Upper lobe of left lung (tissue), 6 donors: ENCODE measurements at regions not wholly inside any gene's neighbourhood (a gene's known extent, or its start where the extent isn't known, plus 50 kb on each side); places are given as distances from the start of the nearest gene placed in this dataset.

Source experiments
- ATAC-seq, 2 donors: fragments of 200-7000 bp; cut with Tn5 transposase; one replicate each; pipeline ENCODE4 v1.9.1; 2022; ENCODE audit warnings: mild to moderate bottlenecking in 2 of 2, moderate library complexity in 2 of 2; ENCODE audit not compliant: low FRiP score in 2 of 2
- DNase-seq, 2 donors: peaks; one replicate each; pipeline ENCODE4 v3.0.0-alpha.2; 2019 to 2020
- H3K27ac ChIP-seq, 4 donors: fragments of 200-600 bp; sonication (generic); one replicate each; pipeline ENCODE4 v1.5.1; 2016 to 2019
- H3K27me3 ChIP-seq, 4 donors: fragments of 200-600 bp; sonication (generic); one replicate each; pipeline ENCODE4 v1.5.1; 2017 to 2019
- H3K36me3 ChIP-seq, 4 donors: fragments of 200-600 bp; sonication (generic); one replicate each; pipeline ENCODE4 v1.5.1; 2016 to 2019
- H3K4me1 ChIP-seq, 4 donors: fragments of 200-600 bp; sonication (generic); one replicate each; pipeline ENCODE4 v1.5.1; 2018 to 2019
- H3K4me3 ChIP-seq, 4 donors: fragments of 200-600 bp; sonication (generic); one replicate each; pipeline ENCODE4 v1.5.1; 2017 to 2019; ENCODE audit warnings: mild to moderate bottlenecking in 2 of 4, moderate library complexity in 1 of 4
- H3K9me3 ChIP-seq, 4 donors: fragments of 200-600 bp; sonication (generic); one replicate each; pipeline ENCODE4 v1.5.1; 2018 to 2019
- CTCF ChIP-seq, 6 experiments: fragments of 450-650 bp in 4 of 6; fragments of 200-600 bp in 2 of 6; sonication (generic) in 2 of 6; IDR thresholded peaks; one replicate each; pipeline ENCODE4 v1.5.1; 2016 to 2019; ENCODE audit warnings: antibody characterized with exemption in 6 of 6
- EP300 ChIP-seq, 4 donors: sonication (generic); formaldehyde crosslinking; IDR thresholded peaks; one replicate each; pipeline ENCODE4 v1.5.1; 2017; ENCODE audit warnings: antibody characterized with exemption in 4 of 4, control low read depth in 2 of 4
- POLR2A ChIP-seq, 4 donors: fragments of 450-650 bp; IDR thresholded peaks; one replicate each; pipeline ENCODE4 v1.5.1; 2016 to 2017; ENCODE audit warnings: antibody characterized with exemption in 4 of 4, mild to moderate bottlenecking in 2 of 4
- POLR2AphosphoS5 ChIP-seq, 2 donors: sonication (generic); formaldehyde crosslinking; IDR thresholded peaks; one replicate each; pipeline ENCODE4 v1.5.1; 2017; ENCODE audit warnings: antibody characterized with exemption in 2 of 2
- WGBS, 2 donors: methylation state at CpG; one replicate each; pipeline ENCODE4 v1.1.5; 2017 to 2018; 5-methylcytosine and 5-hydroxymethylcytosine counted together
- donor health status: DM: no; HTN: no; CAD: no; lungs with moderate emphysema.
- donor health status: DM: no; HTN: yes; CAD: no; lungs with severe emphysema.

DNA sequence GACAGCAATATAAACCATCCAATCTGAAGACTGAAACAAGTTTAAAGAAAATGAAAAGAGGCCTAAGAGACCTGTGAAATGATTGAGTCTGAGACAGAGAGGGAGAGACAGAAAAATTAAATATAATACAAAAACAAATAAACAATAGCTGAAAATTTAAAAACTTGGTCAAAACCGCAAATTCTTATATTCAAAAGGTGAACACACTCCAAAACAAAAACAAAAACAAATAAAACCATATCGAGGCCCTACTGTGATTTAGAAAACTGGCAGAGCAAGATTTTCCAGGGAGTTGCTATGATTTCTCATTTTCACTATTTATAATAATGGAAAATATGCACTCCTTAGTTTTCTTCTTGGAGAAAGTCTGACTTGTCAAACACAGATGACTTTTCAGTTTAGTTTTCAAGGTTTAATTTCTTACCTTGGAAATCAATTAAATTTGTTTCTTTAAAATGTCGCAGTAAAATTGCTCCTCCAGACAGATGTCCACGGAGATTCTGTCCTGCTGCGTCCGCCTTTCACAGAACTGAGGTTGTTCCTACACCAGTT is 1420.3 kb downstream of the UQCRFS1 start:
- Histone ChIP-seq H3K4me1 (peaks cover 23 to 32% (median 26%) of the 10 kb centered on the region in 4 donors), H3K9me3 (no peaks in the 10 kb centered on the region), H3K4me3 (peak overlapping the region; percentile 54 to 80 (median 74)), H3K36me3 (no peaks in the 10 kb centered on the region), H3K27me3 (no peaks in the 10 kb centered on the region), H3K27ac (peak overlapping the region; percentile 83 to 92 (median 86))
- DNase-seq (no peak), ATAC-seq (no peak)
- TF ChIP-seq POLR2A (IDR thresholded peaks at IDR 0.05): no peak
- no peak for TF ChIP-seq POLR2AphosphoS5 (IDR thresholded peaks at IDR 0.05)
- no peak for TF ChIP-seq EP300 (IDR thresholded peaks at IDR 0.05)
- TF ChIP-seq CTCF (IDR thresholded peaks at IDR 0.05): no peak
- 13 to 15% methylated on average over 6 of the region's 6 CpGs for WGBS, 2 donors

- TF ChIP-seq CTCF (IDR thresholded peaks at IDR 0.05) (no peak), EP300 (IDR thresholded peaks at IDR 0.05) (no peak), POLR2A (IDR thresholded peaks at IDR 0.05) (no peak), POLR2AphosphoS5 (IDR thresholded peaks at IDR 0.05) (no peak)
- WGBS, 2 donors: 68 to 91% methylated on average over 10 of the region's 10 CpGs
- no peak overlapping the region for H3K4me3 ChIP-seq
- ATAC-seq: no peak
- no peaks in the 10 kb centered on the region for H3K27me3 ChIP-seq
- no peaks in the 10 kb centered on the region for H3K4me1 ChIP-seq
- peaks cover 0 to 4% (median 2%) of the 10 kb centered on the region in 4 donors for H3K36me3 ChIP-seq
- DNase-seq: no peak
- peak overlapping the region in 1 of 4 donors; percentile 50 for H3K27ac ChIP-seq
- H3K9me3 ChIP-seq: peaks cover 0 to 18% (median 0%) of the 10 kb centered on the region in 4 donors
Observed at GRCh38 chr19:27780367-27781075, 1432.4 kb downstream of the UQCRFS1 start.

GRCh38 chr19:27779954-27780353 is 1433.0 kb downstream of the UQCRFS1 start:
- ATAC-seq (no peak), DNase-seq (no peak)
- WGBS, 2 donors: 74 to 77% methylated on average over 1 of the region's 1 CpG
- TF ChIP-seq EP300 (IDR thresholded peaks at IDR 0.05) (no peak), POLR2AphosphoS5 (IDR thresholded peaks at IDR 0.05) (no peak), POLR2A (IDR thresholded peaks at IDR 0.05) (no peak), CTCF (IDR thresholded peaks at IDR 0.05) (no peak)
- H3K4me3 ChIP-seq: no peak overlapping the region
- H3K27me3 ChIP-seq: no peaks in the 10 kb centered on the region
- no peaks in the 10 kb centered on the region for H3K4me1 ChIP-seq
- H3K27ac ChIP-seq: peak overlapping the region in 2 of 4 donors; percentile 49 to 50
- H3K36me3 ChIP-seq: peaks cover 0 to 4% (median 2%) of the 10 kb centered on the region in 4 donors
- H3K9me3 ChIP-seq: peaks cover 0 to 18% (median 0%) of the 10 kb centered on the region in 4 donors

GRCh38 chr19:27777726-27778125 is 1435.2 kb downstream of the UQCRFS1 start:
- H3K36me3 ChIP-seq: peaks cover 0 to 8% (median 2%) of the 10 kb centered on the region in 4 donors
- 94 to 98% methylated on average over 7 of the region's 7 CpGs for WGBS, 2 donors
- H3K4me3 ChIP-seq: no peak overlapping the region
- DNase-seq: no peak
- TF ChIP-seq CTCF (IDR thresholded peaks at IDR 0.05): no peak
- TF ChIP-seq POLR2AphosphoS5 (IDR thresholded peaks at IDR 0.05): no peak
- TF ChIP-seq EP300 (IDR thresholded peaks at IDR 0.05): no peak
- TF ChIP-seq POLR2A (IDR thresholded peaks at IDR 0.05): no peak
- H3K27ac ChIP-seq: no peak overlapping the region
- no peaks in the 10 kb centered on the region for H3K4me1 ChIP-seq
- H3K27me3 ChIP-seq: no peaks in the 10 kb centered on the region
- ATAC-seq: no peak
- H3K9me3 ChIP-seq: peaks cover 0 to 17% (median 6%) of the 10 kb centered on the region in 4 donors
